Keratinocyte (primary cell): ENCODE measurements at regions not wholly inside any gene's neighbourhood (a gene's known extent, or its start where the extent isn't known, plus 50 kb on each side); places are given as distances from the start of the nearest gene placed in this dataset.

Experiments used
- DNase-seq: peaks from one replicate; pipeline ENCODE4 v3.0.0-alpha.2; 2011; ENCODE audit warnings: low read depth, missing footprints, low spot score
- FAIRE-seq: peaks from 2 replicates; lab custom pipeline; 2011; peaks lifted over from hg19 to GRCh38; lab: Jason Lieb, UNC
- H2AFZ ChIP-seq: 2 replicates; pipeline ENCODE4 v1.6.0; 2012; ENCODE audit warnings: low read length, control low read depth, inconsistent platforms; ENCODE audit not compliant: control insufficient read depth
- H3K27ac ChIP-seq: 2 replicates; pipeline ENCODE4 v1.5.1; 2011; ENCODE audit warnings: low read length; ENCODE audit not compliant: control insufficient read depth, insufficient read depth
- H3K27me3 ChIP-seq: 3 replicates; pipeline ENCODE4 v1.6.0; 2011; ENCODE audit warnings: low read length; ENCODE audit not compliant: control insufficient read depth, insufficient read depth; ENCODE audit errors: extremely low read depth
- H3K36me3 ChIP-seq, 2 experiments: 2 replicates in 1 of 2; 3 replicates in 1 of 2; pipeline ENCODE4 v1.5.1; 2011; ENCODE audit warnings: low read length in 2 of 2, mild to moderate bottlenecking in 1 of 2; ENCODE audit not compliant: control insufficient read depth in 2 of 2, insufficient read depth in 2 of 2; ENCODE audit errors: extremely low read depth in 1 of 2
- H3K4me1 ChIP-seq: 3 replicates; pipeline ENCODE4 v1.5.1; 2011; ENCODE audit warnings: low read length; ENCODE audit not compliant: control insufficient read depth, insufficient read depth; ENCODE audit errors: extremely low read depth
- H3K4me2 ChIP-seq: 3 replicates; pipeline ENCODE4 v1.6.0; 2011; ENCODE audit warnings: low read depth, low read length; ENCODE audit not compliant: control insufficient read depth, insufficient read depth; ENCODE audit errors: extremely low read depth
- H3K4me3 ChIP-seq, 3 experiments: fragments of 200-600 bp in 1 of 3; sonication (generic) in 1 of 3; 2 replicates in 2 of 3; 3 replicates in 1 of 3; pipeline ENCODE4 v1.5.1; 2011 to 2016; ENCODE audit warnings: low read length in 3 of 3, mild to moderate bottlenecking in 3 of 3, control low read depth in 2 of 3, inconsistent platforms in 1 of 3, low read depth in 1 of 3, mixed read lengths in 1 of 3, mixed run types in 1 of 3, moderate library complexity in 1 of 3; ENCODE audit not compliant: control insufficient read depth in 2 of 3, insufficient read depth in 2 of 3; ENCODE audit errors: extremely low read depth in 1 of 3
- H3K79me2 ChIP-seq: 2 replicates; pipeline ENCODE4 v1.6.0; 2012; ENCODE audit warnings: low read length; ENCODE audit not compliant: control insufficient read depth, insufficient read depth
- H3K9ac ChIP-seq: 3 replicates; pipeline ENCODE4 v1.6.0; 2011; ENCODE audit warnings: low read length; ENCODE audit not compliant: control insufficient read depth, insufficient read depth; ENCODE audit errors: extremely low read depth
- H3K9me1 ChIP-seq: 3 replicates; pipeline ENCODE4 v1.6.0; 2011; ENCODE audit warnings: low read length; ENCODE audit not compliant: control insufficient read depth, insufficient read depth; ENCODE audit errors: extremely low read depth
- H3K9me3 ChIP-seq: 2 replicates; pipeline ENCODE4 v1.5.1; 2012; ENCODE audit warnings: low read depth, low read length; ENCODE audit not compliant: control insufficient read depth
- H4K20me1 ChIP-seq: 3 replicates; pipeline ENCODE4 v1.6.0; 2011; ENCODE audit warnings: low read length; ENCODE audit not compliant: control insufficient read depth, insufficient read depth; ENCODE audit errors: extremely low read depth
- CTCF ChIP-seq, 3 experiments: IDR thresholded peaks in 1 of 3; conservative IDR thresholded peaks in 1 of 3; optimal IDR thresholded peaks in 1 of 3; 2 replicates in 2 of 3; 3 replicates in 1 of 3; pipeline versions ENCODE3 to v1.5.1; 2011; ENCODE audit warnings: low read length in 3 of 3, mild to moderate bottlenecking in 3 of 3, moderate library complexity in 2 of 3, control low read depth in 1 of 3, inconsistent platforms in 1 of 3; ENCODE audit not compliant: insufficient read depth in 2 of 3; ENCODE audit errors: extremely low read depth in 1 of 3
- EZH2 ChIP-seq: IDR thresholded peaks from one replicate; pipeline ENCODE4 v1.6.1; 2012; ENCODE audit warnings: inconsistent platforms, mild to moderate bottlenecking, low read length, moderate library complexity
- dilution Hi-C: fragments of 300-500 bp; cut with MboI; formaldehyde crosslinking; loops from one replicate; pipeline ENCODE4 v1.7.0; 2020; ENCODE audit warnings: low sequenced_read_pairs; ENCODE audit not compliant: extremely low pct_ligation_motif_present

GRCh38 chr4:125105561-125105960 is 209.2 kb upstream of the FAT4 start:
- Histone ChIP-seq H3K27me3 (no peaks in the 10 kb centered on the region), H2AFZ (no peak overlapping the region), H3K27ac (no peak overlapping the region), H3K4me3 (no peak overlapping the region), H3K36me3 (no peaks in the 10 kb centered on the region), H3K79me2 (no peaks in the 10 kb centered on the region), H3K9me3 (no peaks in the 10 kb centered on the region), H3K4me2 (no peak overlapping the region), H4K20me1 (no peaks in the 10 kb centered on the region), H3K4me1 (peaks cover 8% of the 10 kb centered on the region), H3K9ac (no peak overlapping the region), H3K9me1 (no peaks in the 10 kb centered on the region)
- dilution Hi-C loops, result no loop called here
- no peak for FAIRE-seq
- no peak for TF ChIP-seq CTCF (optimal IDR thresholded peaks at IDR 0.05 in 1 of 3, IDR thresholded peaks at IDR 0.05 in 1 of 3, conservative IDR thresholded peaks at IDR 0.05 in 1 of 3; ENCODE audit: extremely low read depth in 1 of 3, insufficient read depth in 2 of 3, low read length in 3 of 3)
- TF ChIP-seq EZH2, result no peak
- DNase-seq, result no peak

DNA sequence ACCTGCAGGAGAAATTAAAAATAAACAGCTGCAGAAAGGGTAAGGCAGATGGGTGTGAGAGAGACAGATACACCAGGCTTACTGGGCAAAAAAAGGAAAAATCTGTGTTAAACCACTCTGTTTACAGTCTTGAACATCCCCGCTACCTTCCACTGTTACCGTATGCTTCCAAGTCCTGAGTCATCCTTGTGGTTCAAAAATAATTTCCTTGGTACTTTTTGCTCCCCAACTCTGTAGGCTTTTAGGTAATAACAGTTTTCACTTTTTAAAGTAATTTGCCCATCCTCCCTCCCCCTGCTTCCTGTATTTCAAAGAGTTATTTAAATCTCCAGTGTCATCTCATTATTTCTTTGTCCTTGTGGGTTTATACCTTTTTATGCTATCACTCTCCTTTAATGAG is 210.1 kb upstream of the FAT4 start:
- H3K27me3 ChIP-seq, result no peaks in the 10 kb centered on the region
- no peak overlapping the region for H2AFZ ChIP-seq
- dilution Hi-C loops, result no loop called here
- no peak overlapping the region for H3K9ac ChIP-seq
- H3K79me2 ChIP-seq, result no peaks in the 10 kb centered on the region
- FAIRE-seq (no peak), DNase-seq (no peak)
- TF ChIP-seq EZH2 (no peak), CTCF (optimal IDR thresholded peaks at IDR 0.05 in 1 of 3, IDR thresholded peaks at IDR 0.05 in 1 of 3, conservative IDR thresholded peaks at IDR 0.05 in 1 of 3; ENCODE audit: extremely low read depth in 1 of 3, insufficient read depth in 2 of 3, low read length in 3 of 3) (no peak)
- no peaks in the 10 kb centered on the region for H3K9me3 ChIP-seq
- H3K4me3 ChIP-seq, result no peak overlapping the region
- H3K4me1 ChIP-seq, result peaks cover 8% of the 10 kb centered on the region
- no peaks in the 10 kb centered on the region for H3K9me1 ChIP-seq
- H3K4me2 ChIP-seq, result no peak overlapping the region
- H4K20me1 ChIP-seq, result no peaks in the 10 kb centered on the region
- H3K27ac ChIP-seq, result no peak overlapping the region
- no peaks in the 10 kb centered on the region for H3K36me3 ChIP-seq
